Activated T-helper 9 cell treated with anti-CD3 and anti-CD28 coated beads, Interleukin-2, amount 50 U/mL, for 16 hours (primary cell): ENCODE measurements at regions not wholly inside any gene's neighbourhood (a gene's known extent, or its start where the extent isn't known, plus 50 kb on each side); places are given as distances from the start of the nearest gene placed in this dataset.
"Not testable (repeated sequence)": the region's sequence is repeated elsewhere in the genome, so short reads cannot be mapped to it uniquely, and the experiment has no call there.

ENCODE experiments used
- DNase-seq: peaks from one replicate; pipeline ENCODE4 v3.0.0-alpha.2; 2020; ENCODE audit warnings: low read depth

DNA sequence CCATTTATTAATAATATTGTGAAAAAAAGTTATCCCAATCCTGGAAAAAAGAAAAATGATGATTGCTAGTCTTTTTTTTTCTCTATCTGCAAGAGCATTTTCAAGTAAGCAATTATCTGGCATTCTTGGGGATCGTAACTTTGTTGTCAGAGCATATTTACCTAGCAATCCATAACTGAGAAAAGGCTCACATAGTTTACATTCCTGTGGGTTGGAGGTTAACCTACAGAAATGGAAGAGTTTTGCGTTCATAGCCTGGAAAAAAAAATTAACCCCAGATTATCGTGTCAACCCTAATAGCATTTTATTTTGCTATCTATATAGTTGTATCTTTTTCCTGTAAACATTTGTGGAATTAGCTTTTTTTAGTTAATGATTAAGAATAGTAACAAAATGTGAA lies 292.3 kb downstream of the DAD1 start:
- DNase-seq, result no peak

DNA sequence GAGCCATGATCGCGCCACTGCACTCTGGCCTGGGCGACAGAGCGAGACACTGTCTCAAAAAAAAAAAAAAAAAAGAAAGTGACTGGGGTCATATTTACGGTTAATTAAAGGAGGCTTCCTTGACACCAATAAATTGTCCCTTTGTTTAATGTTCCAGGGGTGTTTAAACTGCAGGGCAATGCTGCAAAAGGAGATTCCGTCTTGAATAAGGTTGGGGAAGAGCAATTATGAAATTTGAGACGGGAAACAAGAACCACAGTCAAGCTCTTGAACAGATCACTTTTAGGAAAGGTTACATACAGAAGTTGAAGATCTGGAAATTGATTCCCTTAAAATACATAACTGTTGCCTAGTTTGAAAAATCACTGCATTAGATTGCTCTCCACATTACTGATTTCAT lies 292.9 kb downstream of the DAD1 start:
- DNase-seq, result no peak

DNA sequence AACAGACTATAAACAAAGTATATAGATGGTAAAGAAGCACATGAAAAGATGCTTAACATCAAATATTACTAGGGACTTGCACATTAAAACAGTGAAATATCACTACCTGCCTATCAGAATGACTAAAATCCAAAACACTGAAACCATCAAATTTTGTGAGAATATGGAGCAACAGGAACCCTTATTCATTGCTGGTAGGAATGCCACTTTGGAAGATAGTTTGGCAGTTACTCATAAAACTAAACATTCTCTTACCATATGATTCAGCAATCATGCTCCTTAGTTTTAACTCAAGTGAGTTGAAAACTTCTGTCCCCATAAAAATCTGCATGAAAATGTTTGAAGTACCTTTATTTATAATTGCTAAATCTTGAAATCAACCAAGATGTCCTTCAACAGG lies 297.6 kb downstream of the DAD1 start:
- no peak for DNase-seq

DNA sequence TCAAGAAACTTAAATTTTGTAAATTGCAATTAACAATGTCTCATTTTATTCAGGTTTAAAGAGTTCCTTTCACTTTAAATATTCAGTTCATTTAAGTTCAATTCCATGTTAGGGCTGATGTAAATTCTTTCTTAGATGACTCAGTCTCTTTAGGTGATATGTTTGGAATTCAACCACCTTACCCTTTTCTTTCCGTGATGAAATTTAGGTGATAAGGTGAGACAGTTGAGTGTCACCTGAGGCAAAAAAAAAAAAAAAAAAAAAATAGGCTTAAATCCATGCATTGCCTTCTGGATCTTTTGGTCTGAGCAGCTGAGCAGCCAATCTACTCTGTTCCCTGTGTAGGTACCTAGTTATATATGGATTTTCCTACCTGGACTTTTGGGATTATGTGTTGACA lies 299.5 kb downstream of the DAD1 start:
- no peak for DNase-seq

DNA sequence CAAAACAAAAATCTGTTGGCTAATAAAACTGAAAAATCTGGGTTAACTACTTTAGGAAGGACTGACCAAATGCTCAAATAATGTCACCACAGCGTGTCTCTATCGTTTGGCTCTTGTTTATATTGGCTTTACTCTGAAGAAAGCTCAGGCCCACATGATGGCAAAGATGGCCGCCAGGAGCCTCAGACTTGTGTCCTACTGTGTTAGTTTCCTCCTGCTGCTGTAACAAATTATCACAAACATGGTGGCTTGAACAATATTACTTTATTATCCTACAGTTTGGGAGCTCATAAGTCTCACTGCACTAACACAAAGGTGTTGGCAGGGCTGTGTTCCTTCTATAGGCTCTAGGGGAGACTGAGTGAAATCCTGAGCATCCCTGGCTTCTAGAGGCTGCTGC lies 303.0 kb downstream of the DAD1 start:
- no peak for DNase-seq

DNA sequence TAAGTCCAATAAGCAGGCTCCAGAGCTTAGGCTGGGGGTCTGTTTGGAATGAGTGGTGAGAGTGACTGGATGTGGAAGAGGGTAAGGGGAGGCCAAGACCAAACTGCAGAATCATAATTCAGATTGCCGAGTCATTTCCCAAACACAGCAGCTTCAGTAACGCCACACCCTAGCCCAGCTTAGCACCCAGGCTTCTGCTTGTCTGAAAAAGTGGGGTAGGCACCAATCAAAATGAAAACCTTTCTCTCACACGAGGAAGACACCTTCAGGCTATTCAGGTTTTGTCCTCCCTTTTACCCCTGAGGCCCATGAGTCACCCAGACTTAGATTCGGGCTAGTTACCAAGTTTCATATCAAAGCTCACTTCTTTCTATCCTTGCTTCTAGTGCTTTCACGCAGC lies 306.1 kb downstream of the DAD1 start:
- no peak for DNase-seq

DNA sequence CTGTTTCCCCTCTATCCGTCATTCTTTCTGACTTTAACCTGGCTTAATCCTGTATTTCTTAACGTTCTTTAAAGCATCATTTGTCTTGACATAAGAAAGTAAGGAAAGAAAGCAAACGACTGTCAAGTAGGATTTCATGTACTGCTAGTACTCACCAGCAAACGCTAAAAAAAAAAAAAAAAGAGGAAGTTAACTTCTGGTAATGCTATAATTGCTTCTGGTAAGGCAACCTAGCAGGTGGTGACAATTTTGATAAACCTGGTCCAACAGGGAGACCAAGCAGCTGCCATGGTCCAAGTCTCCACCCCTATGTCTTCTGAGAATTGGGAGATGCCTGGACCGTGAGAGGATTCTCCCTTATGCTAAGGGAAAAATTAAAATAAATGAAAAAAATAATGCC lies 306.6 kb downstream of the DAD1 start:
- DNase-seq, result no peak

DNA sequence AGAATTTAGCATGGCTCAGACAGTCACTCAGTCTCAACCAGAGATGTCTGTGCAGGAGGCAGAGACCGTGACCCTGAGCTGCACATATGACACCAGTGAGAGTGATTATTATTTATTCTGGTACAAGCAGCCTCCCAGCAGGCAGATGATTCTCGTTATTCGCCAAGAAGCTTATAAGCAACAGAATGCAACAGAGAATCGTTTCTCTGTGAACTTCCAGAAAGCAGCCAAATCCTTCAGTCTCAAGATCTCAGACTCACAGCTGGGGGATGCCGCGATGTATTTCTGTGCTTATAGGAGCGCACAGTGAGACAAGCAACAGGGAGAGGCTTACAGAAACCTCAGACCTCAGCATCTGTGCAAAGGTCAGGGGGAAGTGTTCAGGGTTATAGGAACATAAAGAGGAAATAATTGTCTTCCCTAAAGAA lies 307.6 kb downstream of the DAD1 start:
- DNase-seq, result not testable (repeated sequence)

DNA sequence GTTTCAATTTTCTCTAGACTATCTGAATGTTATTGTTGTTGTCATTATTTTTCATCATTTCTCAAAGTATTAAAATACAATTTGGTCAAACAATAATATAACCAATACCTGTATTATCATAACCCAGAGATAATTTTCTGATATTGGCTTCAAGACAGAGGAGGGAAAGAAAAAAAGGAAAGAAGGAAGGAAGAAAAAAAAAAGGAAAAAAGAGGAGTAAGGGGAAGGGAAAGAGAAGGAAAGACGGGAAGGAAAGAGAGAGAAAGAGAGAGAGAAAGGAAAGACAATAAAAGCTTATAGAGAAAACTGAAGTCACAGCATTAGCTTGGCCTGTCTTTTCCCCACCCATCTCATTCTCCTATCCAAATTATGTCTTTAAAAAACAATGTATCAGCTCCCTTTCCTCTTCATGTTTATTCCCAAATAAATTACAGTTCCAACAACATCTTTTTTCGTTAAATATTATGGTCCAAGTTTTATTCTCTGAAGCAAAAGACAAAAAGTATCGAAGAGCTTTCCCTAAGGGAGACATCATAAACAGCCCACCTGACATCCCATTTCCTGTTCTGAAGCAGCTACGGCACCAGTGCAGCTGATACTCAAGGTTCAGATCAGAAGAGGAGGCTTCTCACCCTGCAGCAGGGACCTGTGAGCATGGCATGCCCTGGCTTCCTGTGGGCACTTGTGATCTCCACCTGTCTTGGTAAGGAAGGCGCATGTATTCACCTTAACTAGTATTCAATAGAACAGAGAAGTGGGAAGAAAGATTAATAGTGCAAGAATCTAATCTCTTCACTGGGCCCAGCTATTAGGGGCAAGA lies 308.3 kb downstream of the DAD1 start:
- DNase-seq, result no peak

DNA sequence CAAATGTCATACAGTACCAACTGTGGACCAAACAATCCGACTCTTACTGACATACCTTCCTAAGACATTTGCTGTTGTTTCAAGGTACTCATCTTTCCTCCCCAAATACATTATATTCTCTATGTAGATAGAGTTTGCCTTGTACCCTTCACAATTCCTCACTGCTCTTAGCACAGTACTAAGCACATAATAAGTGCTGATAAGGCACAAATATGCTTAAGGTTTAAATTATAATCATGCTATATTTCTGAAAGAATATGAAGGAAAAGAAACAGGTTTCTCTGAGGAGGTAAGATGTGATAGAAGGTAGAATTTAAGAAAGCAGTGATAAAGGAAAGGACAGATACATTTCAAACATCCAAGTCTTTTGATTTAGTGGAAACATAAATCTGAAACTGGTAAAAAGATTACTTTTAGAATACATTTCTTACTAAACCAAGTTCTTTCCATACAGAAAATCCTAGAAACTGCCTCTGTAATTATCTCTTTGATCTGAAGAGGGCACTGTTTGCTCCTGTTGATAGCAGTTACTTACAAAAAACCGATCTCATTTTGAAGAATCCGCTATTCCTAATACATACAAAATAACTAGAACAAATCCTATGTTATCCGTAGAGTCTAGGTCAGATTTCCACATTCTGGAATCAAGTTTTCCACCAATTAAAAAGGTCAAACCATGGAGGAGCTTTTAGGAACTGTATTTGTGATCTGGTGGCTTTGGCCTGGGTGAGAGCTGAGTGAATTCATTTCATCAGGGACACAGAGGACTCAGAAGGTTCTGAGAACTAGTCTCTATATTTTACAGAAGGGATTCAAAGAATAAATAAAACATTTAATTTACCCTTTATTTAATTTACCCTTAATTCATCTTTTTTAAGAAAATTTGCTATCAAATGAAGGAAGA lies 311.9 kb downstream of the DAD1 start:
- no peak for DNase-seq

DNA sequence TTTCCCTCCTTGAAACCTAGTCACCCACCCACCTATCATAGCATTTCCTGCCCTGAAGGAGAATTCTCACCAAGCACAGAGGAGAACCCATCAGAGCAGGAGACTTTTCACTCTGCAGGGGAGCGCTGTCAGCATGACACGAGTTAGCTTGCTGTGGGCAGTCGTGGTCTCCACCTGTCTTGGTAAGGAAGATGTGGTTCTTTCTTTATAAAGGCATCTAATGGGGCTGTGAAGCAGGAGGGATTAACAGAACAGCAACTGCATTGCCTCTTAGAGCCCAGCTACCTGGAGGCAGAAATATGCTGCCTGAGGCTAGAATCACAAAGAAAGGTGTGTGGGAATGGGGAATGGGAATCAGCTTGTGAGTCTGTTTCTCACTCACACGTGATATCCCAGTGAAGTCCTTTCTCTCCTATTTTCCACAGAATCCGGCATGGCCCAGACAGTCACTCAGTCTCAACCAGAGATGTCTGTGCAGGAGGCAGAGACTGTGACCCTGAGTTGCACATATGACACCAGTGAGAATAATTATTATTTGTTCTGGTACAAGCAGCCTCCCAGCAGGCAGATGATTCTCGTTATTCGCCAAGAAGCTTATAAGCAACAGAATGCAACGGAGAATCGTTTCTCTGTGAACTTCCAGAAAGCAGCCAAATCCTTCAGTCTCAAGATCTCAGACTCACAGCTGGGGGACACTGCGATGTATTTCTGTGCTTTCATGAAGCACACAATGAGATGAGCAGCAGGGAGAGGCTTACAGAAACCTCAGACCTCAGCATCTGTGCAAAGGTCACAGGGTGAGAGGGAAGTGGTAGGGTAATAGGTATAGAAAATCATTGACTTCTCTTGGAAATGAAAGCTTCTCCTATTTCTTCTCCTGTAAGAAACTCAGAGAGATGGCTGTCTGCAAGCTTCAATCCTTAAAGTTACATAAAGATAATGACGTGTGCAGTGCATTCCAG lies 316.9 kb downstream of the DAD1 start:
- no peak for DNase-seq

DNA sequence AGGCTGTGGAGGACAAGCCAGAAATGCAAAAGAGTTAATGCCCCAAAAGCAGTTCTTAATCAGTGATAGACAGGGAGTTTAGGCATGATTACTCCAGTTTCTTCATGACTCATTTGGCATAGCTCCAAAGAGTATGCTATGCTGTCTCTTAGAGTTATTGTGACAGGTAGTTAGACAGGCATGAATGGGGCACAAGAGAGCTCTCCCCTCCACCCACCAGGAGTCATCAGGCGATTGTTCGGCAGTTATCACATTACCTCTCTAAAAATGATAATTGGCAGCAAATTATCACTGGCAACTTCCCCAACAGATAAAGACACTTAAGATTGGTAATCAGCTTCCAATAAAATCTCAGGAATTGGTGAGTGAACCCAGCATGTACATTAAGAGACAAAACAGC lies 320.1 kb downstream of the DAD1 start:
- no peak for DNase-seq

DNA sequence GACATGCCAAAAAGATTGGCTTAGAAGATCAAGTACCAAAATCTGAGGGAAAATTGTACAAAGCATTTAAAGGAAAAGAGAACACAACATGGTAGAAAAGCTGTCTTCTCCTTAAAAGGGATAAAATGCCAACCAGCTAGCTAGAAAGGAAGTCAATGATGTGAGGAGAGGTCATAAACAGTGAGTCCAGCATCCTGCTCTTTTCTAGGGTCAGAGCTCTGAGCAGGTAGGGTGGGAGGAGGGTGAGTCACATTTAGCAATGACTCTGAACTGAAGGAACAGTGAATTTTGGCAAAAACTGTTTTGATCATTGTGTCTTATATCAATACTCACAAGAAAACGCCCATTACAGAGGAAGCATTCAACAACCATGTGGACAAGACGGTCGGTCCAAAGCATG lies 322.3 kb downstream of the DAD1 start:
- no peak for DNase-seq

DNA sequence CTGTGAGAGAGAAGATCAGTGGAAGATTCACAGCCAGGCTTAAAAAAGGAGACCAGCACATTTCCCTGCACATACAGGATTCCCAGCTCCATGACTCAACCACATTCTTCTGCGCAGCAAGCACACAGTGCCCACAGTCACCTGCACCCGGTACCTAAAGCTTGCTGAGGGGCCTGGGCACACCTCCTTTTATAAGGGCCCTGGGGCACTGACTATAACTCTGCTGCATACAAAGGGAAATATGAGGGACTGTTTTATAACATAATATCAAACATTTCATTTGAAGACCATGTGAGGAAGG lies 322.9 kb downstream of the DAD1 start:
- no peak for DNase-seq

DNA sequence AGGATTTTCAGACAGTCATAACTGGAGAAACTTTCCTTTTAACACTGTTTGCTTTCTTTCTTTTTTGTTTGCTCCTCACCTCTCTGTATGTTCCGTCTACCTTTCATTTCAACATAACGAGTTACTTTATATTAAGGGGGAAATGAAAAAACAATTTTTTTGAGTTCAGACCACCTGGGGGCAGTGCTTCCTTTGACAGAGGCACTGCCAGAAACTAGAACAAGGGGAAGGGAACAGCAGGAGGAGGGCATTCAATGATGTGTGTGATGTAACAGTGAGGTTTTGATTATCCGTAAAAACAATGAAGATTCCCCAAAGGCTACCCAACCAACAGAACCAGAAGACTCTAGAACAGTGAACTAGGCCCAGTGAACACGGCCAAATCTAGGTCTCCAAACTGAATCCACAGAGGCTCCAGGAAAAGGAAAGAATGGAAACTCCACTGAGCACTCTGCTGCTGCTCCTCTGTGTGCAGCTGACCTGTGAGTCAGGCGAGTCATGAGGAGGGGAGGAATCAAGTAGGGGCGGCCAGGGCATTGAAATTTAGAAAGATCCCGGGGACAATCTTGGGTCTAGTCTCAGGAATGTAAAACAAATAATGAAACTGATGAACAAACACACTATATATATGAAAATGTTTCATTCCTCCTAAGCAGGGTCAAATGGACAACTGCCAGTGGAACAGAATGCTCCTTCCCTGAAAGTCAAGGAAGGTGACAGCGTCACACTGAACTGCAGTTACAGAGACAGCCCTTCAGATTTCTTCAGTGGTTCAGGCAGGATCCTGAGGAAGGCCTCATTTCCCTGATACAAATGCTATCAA lies 323.5 kb downstream of the DAD1 start:
- DNase-seq, result no peak

DNA sequence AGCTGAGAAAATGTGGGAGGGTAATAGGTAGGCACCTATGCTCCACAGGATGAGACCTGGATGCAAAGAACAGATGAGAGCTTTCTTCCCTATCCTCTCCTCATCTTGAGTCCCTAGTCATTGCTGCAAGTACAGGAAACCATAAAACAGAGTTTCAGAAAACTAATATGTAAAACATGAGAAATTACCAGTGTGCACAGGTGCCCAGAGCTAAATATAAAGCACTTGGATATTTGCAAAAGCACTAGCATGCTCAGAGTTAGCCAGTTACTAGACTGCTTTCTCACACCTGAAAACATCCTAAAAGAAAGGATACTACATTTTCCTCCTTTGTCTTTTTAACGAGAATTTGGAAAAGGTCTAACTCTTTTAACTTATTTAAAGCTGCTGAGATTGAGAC lies 324.3 kb downstream of the DAD1 start:
- DNase-seq, result no peak

DNA sequence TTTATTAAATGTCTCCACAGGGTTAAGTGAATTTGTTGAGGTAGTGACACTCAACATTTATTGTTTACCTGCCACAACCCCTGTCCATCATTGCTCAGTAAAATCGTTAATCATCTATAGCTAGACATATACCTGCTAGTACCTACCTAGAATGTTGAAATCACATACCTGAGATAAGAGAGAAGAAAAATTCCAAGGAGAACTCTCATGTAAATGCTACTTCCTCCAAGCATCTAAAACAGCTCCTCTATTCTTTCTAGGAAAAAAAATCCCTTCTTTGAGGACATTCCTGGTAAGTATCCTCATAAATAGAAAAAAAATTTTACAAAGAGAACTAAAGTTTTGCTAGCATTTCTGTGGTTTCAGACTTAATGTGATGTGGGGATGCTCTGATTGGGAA lies 325.1 kb downstream of the DAD1 start:
- DNase-seq, result no peak

DNA sequence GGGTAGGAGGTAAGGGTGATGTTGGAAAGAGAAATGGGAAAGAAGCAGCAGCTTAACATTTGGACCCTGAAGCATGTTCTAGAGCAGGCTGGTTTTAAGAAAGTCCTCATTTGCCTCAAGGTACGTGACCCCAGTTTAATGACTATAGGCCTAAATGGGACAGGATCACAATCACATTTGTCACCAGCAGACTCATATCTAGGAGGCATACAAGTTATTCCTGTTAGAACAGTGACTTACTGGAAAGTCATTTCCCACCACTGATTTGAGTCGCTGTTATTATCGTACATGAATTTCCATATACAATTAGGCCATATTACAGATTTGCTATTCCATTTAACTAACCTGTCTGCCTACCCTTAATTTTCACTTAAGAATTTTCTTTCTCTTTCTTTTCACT lies 326.1 kb downstream of the DAD1 start:
- DNase-seq, result no peak

DNA sequence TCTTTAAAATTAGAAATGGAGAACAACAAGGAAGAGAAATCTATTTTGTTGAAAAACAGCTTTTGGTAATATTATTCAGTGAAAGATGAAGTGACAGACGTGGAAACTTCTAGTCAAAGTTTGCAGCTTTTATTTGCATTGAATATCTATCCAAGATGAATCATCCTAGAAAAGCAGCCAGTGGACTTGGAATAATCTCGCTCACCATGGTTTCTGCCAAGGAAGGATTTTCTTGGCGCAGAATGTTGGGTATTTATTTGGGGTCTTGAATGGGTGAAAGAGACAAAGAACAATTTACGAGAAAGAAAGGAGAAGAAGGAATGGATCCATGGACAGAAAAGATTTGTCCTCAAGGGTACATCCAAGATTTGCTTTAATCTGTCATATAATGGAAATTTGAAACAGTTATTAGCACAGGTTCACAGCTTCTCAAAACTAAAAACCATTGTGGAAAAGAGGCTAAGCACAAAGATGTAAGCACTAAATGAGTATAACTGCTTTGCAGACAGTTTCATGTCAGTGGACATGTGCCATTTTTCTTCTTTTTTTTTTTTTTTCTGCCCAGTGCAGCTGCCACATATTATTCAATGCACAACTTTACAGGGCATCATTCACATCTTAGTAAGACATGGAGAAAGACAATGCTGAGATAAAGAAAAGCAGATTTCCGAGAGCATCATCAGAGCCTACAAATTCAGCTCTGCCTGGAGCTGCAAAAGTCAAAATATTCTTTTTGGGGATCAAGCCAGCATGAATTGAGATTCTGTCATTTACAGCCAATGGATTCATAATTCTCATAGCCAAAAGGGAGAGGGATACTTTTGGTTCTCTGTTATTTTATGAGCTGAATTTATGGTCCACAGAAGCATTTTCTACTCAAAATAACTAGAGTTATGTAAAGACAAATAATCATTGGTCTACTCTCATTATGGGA lies 333.7 kb downstream of the DAD1 start:
- DNase-seq, result no peak

DNA sequence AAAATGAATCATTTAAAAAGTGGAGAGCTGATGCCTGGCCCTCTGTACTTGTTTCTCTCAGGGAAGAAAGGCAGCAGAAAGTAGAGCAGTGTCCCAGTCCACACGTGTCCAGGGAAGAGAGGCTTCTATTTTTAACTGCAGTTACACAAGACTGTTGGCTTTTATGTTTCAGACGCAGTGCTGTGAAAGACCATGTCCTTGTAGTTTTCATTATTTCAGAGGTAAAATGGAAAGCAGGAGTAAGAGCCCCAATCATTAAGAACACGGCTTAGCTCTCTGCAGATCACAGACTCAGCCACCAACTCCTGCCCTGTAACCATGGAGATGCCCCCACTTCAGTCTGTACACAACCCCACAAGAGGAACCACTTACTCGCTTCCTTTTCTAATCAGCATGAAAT lies 336.3 kb downstream of the DAD1 start:
- DNase-seq, result no peak
